A673 (cell line): ENCODE measurements at regions not wholly inside any gene's neighbourhood (a gene's known extent, or its start where the extent isn't known, plus 50 kb on each side); places are given as distances from the start of the nearest gene placed in this dataset.

Experiments used
- BruUV-seq: library from RNA; stranded (reverse); fragments of 400-500 nt; replicated peaks from 2 replicates; lab custom pipeline; 2021; lab: Mats Ljungman, UMichigan
- CTCF ChIA-PET: fragments of 300-600 bp; sonication (Branson Sonifier 250); formaldehyde crosslinking; loops from one replicate; lab custom pipeline; 2022; ENCODE audit warnings: antibody characterized with exemption; lab: Charles Lee
- POLR2A ChIA-PET: fragments of 300-600 bp; sonication (Branson Sonifier 250); formaldehyde crosslinking; loops from one replicate; lab custom pipeline; 2022; ENCODE audit warnings: antibody characterized with exemption; ENCODE audit not compliant: low non-redundant PET; lab: Charles Lee
- DNase-seq: peaks from one replicate; pipeline ENCODE4 v3.0.0-alpha.2; 2015; ENCODE audit warnings: low spot score
- H3K27ac ChIP-seq: fragments of 200-600 bp; sonication (generic); 2 replicates; pipeline ENCODE4 v1.5.1; 2016; ENCODE audit warnings: mixed run types, low read depth, mild to moderate bottlenecking, mixed read lengths, antibody characterized with exemption, low read length; ENCODE audit not compliant: poor library complexity, severe bottlenecking
- H3K27me3 ChIP-seq: fragments of 200-600 bp; sonication (generic); replicated peaks from 2 replicates; pipeline ENCODE4 v1.6.1; 2017; ENCODE audit warnings: mixed run types, low read depth, mild to moderate bottlenecking, mixed read lengths, antibody characterized with exemption, low read length; ENCODE audit not compliant: insufficient read depth, poor library complexity
- H3K36me3 ChIP-seq: fragments of 200-600 bp; sonication (generic); 2 replicates; pipeline ENCODE4 v1.6.1; 2016; ENCODE audit warnings: mixed run types, mild to moderate bottlenecking, mixed read lengths, antibody characterized with exemption, low read length; ENCODE audit not compliant: insufficient read depth, poor library complexity, severe bottlenecking
- H3K4me1 ChIP-seq: fragments of 200-600 bp; sonication (generic); 2 replicates; pipeline ENCODE4 v1.6.1; 2017; ENCODE audit warnings: mixed run types, mild to moderate bottlenecking, mixed read lengths, antibody characterized with exemption, low read length; ENCODE audit not compliant: insufficient read depth, poor library complexity, severe bottlenecking
- H3K4me3 ChIP-seq: fragments of 200-600 bp; sonication (generic); 2 replicates; pipeline ENCODE4 v1.5.1; 2016; ENCODE audit warnings: low read depth, mixed run types, mild to moderate bottlenecking, mixed read lengths, low read length; ENCODE audit not compliant: poor library complexity, severe bottlenecking
- H3K9me3 ChIP-seq: fragments of 200-600 bp; sonication (generic); 2 replicates; pipeline ENCODE4 v1.6.1; 2016; ENCODE audit warnings: mixed run types, low read depth, mild to moderate bottlenecking, mixed read lengths, antibody characterized with exemption, low read length; ENCODE audit not compliant: poor library complexity, severe bottlenecking
- EZH2 ChIP-seq: fragments of 200-600 bp; sonication (generic); IDR thresholded peaks from 2 replicates; pipeline ENCODE4 v1.6.1; 2017; ENCODE audit warnings: borderline replicate concordance, low read depth, mild to moderate bottlenecking, mixed read lengths, antibody characterized with exemption, low read length; ENCODE audit not compliant: poor library complexity, severe bottlenecking
- intact Hi-C: fragments of 100-400 bp; cut with micrococcal nuclease; formaldehyde crosslinking; loops from one replicate; pipeline ENCODE4 v1.10.0; 2022; ENCODE audit not compliant: unreplicated experiment
- TF ChIP-seq, protein P1 (sequence below): fragments of 300-800, 200-600 bp; sonication (generic); conservative IDR thresholded peaks from 2 replicates; pipeline ENCODE4 v1.5.1; 2017; ENCODE audit warnings: low read depth, mild to moderate bottlenecking, antibody characterized with exemption, low read length, moderate library complexity, mixed read lengths

DNA sequence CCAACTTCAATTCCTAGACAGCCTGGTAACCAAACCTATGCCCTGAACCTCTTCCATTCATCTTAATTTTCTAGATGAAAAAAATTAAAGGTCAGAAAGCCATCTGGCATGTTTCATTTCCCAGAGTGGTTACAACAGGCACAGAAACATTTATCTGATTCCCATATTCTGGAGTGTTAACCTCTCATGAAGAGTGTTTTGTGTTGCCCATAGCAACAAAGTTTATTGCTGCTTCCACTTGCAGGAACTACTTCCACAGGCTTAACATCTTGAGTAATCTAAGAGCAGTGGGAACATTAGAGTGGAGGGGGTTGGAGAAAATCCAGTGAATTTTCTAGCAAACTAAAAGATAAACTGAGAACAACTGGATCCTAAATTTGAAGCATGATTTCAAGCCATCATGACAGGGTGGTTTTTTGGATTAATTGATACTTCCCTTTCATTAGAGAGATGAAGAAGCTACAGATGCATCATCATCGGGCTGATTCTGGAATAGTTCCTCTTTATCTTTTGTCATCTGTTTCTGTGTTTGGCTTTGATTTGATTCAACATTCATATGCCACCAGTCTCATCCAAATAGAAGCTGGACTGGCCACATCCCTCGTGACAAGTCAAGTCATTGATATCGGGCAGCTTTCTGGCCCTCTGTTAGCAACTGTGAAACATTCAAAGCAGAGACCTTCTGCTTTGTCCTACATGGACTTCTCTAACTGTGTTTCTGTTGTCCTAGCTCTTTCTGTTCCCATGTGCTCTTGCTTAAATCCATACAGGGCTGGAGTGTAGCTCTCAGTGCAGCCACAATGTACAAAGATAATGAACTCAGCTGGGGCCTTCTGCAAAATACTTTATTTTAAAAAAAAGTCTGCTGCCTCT is 167.3 kb downstream of the MID1IP1 start:
- no peaks in the 10 kb centered on the region for H3K9me3 ChIP-seq
- no peaks in the 10 kb centered on the region for H3K4me1 ChIP-seq
- H3K36me3 ChIP-seq: no peaks in the 10 kb centered on the region
- DNase-seq: no peak
- ChIA-PET CTCF (no interaction called here), POLR2A (no interaction called here)
- no peaks in the 10 kb centered on the region for H3K27me3 ChIP-seq
- no peak for TF ChIP-seq EZH2
- TF ChIP-seq, protein P1, sequence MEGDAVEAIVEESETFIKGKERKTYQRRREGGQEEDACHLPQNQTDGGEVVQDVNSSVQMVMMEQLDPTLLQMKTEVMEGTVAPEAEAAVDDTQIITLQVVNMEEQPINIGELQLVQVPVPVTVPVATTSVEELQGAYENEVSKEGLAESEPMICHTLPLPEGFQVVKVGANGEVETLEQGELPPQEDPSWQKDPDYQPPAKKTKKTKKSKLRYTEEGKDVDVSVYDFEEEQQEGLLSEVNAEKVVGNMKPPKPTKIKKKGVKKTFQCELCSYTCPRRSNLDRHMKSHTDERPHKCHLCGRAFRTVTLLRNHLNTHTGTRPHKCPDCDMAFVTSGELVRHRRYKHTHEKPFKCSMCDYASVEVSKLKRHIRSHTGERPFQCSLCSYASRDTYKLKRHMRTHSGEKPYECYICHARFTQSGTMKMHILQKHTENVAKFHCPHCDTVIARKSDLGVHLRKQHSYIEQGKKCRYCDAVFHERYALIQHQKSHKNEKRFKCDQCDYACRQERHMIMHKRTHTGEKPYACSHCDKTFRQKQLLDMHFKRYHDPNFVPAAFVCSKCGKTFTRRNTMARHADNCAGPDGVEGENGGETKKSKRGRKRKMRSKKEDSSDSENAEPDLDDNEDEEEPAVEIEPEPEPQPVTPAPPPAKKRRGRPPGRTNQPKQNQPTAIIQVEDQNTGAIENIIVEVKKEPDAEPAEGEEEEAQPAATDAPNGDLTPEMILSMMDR: no peak
- intact Hi-C loops: no loop called here
- BruUV-seq: no TSS peak
- H3K4me3 ChIP-seq: no peak overlapping the region
- H3K27ac ChIP-seq: no peak overlapping the region

DNA sequence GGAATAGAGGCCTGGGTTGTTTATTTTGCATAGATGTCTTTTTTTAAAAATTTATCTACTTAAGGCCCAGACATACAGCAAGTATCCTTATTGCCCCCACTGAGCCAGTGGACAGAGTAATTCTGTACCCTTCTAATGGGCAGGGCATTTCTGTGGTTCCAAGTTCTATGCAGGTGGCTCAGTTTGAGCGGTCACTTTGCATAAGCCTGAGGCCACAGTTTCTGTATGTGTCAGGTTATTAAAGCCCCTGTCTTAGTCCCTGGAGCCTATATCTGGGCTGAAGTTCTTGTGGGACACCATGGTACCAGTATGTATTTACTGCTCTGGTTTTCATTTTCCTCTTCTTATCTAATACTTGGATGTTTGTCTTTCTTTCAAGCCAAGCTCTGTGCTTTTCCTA is 168.8 kb downstream of the MID1IP1 start:
- Histone ChIP-seq H3K4me3 (no peak overlapping the region), H3K9me3 (no peaks in the 10 kb centered on the region), H3K4me1 (no peaks in the 10 kb centered on the region), H3K36me3 (no peaks in the 10 kb centered on the region), H3K27me3 (no peaks in the 10 kb centered on the region), H3K27ac (no peak overlapping the region)
- POLR2A ChIA-PET: no interaction called here
- intact Hi-C loops: no loop called here
- BruUV-seq: no TSS peak
- CTCF ChIA-PET: no interaction called here
- no peak for DNase-seq
- TF ChIP-seq, protein P1: no peak
- TF ChIP-seq EZH2: no peak

- no peaks in the 10 kb centered on the region for H3K4me1 ChIP-seq
- CTCF ChIA-PET: no interaction called here
- TF ChIP-seq EZH2: no peak
- TF ChIP-seq, protein P1: no peak
- intact Hi-C loops: no loop called here
- H3K27me3 ChIP-seq: no peaks in the 10 kb centered on the region
- no peaks in the 10 kb centered on the region for H3K36me3 ChIP-seq
- H3K9me3 ChIP-seq: no peaks in the 10 kb centered on the region
- no TSS peak for BruUV-seq
- H3K27ac ChIP-seq: no peak overlapping the region
- no peak overlapping the region for H3K4me3 ChIP-seq
- DNase-seq: no peak
- POLR2A ChIA-PET: no interaction called here
These were observed 169.6 kb downstream of the MID1IP1 start for GRCh38 chrX:38970845-38971244.
